Liver (tissue), 8 donors: ENCODE measurements at regions not wholly inside any gene's neighbourhood (a gene's known extent, or its start where the extent isn't known, plus 50 kb on each side); places are given as distances from the start of the nearest gene placed in this dataset.
A peak's percentile ranks its signal among the peaks of the same experiment; 100 is the strongest.
"Not testable (repeated sequence)": the region's sequence is repeated elsewhere in the genome, so short reads cannot be mapped to it uniquely, and the experiment has no call there.

Experiments used
- DNase-seq: peaks from one replicate; pipeline ENCODE4 v3.0.0-alpha.2; 2017; ENCODE audit warnings: low spot score
- H3K27ac ChIP-seq, 2 donors: one replicate each; pipeline ENCODE4 v1.7.0; 2013; ENCODE audit warnings: inconsistent platforms in 2 of 2, low read length in 2 of 2, control low read depth in 1 of 2, low read depth in 1 of 2, mild to moderate bottlenecking in 1 of 2
- H3K27me3 ChIP-seq, 4 donors: one replicate each; pipeline versions ENCODE4 v1.6.1 to v1.7.0; 2013; ENCODE audit warnings: low read length in 3 of 4, inconsistent platforms in 1 of 4, mild to moderate bottlenecking in 1 of 4, moderate library complexity in 1 of 4; ENCODE audit not compliant: control insufficient read depth in 4 of 4, insufficient read depth in 4 of 4
- H3K36me3 ChIP-seq, 4 donors: one replicate each; pipeline versions ENCODE4 v1.6.1 to v1.7.0; 2013; ENCODE audit warnings: low read length in 3 of 4, mild to moderate bottlenecking in 3 of 4, low read depth in 1 of 4, moderate library complexity in 1 of 4; ENCODE audit not compliant: control insufficient read depth in 4 of 4, insufficient read depth in 3 of 4
- H3K4me1 ChIP-seq, 4 donors: one replicate each; pipeline versions ENCODE4 v1.6.1 to v1.7.0; 2013; ENCODE audit warnings: low read length in 3 of 4, mild to moderate bottlenecking in 3 of 4, moderate library complexity in 1 of 4; ENCODE audit not compliant: control insufficient read depth in 4 of 4, insufficient read depth in 4 of 4
- H3K4me3 ChIP-seq, 3 donors: one replicate each; pipeline versions ENCODE4 v1.6.1 to v1.7.0; 2013; ENCODE audit warnings: low read length in 3 of 3, control low read depth in 1 of 3, low read depth in 1 of 3, mild to moderate bottlenecking in 1 of 3
- H3K9ac ChIP-seq, 2 donors: one replicate each; pipeline ENCODE4 v1.7.0; 2013; ENCODE audit warnings: low read length in 2 of 2, mild to moderate bottlenecking in 2 of 2, moderate library complexity in 2 of 2, control low read depth in 1 of 2, low read depth in 1 of 2
- H3K9me3 ChIP-seq, 4 donors: one replicate each; pipeline versions ENCODE4 v1.6.1 to v1.7.0; 2013; ENCODE audit warnings: low read length in 3 of 4; ENCODE audit not compliant: control insufficient read depth in 4 of 4
- CTCF ChIP-seq: fragments of 150-350 bp; IDR thresholded peaks from 2 replicates; pipeline ENCODE4 v1.5.1; 2017; ENCODE audit warnings: improper control_type of control experiment, low read depth, low read length; ENCODE audit not compliant: missing input control
- EGR1 ChIP-seq, 2 donors: IDR thresholded peaks; 2 replicates each; pipeline ENCODE4 v1.6.1; 2016 to 2018; ENCODE audit warnings: antibody characterized with exemption in 2 of 2, low read depth in 2 of 2
- HNF4A ChIP-seq, 2 donors: conservative IDR thresholded peaks; 2 replicates each; pipeline ENCODE4 v1.6.1; 2016; ENCODE audit warnings: antibody characterized with exemption in 2 of 2, mild to moderate bottlenecking in 2 of 2
- HNF4G ChIP-seq: IDR thresholded peaks from 2 replicates; pipeline ENCODE4 v1.6.1; 2016; ENCODE audit warnings: antibody characterized with exemption
- MAX ChIP-seq: IDR thresholded peaks from 2 replicates; pipeline ENCODE4 v1.6.1; 2016; ENCODE audit warnings: antibody characterized with exemption
- REST ChIP-seq: IDR thresholded peaks from 2 replicates; pipeline ENCODE4 v1.6.1; 2016; ENCODE audit warnings: antibody characterized with exemption, mild to moderate bottlenecking
- RXRA ChIP-seq, 2 donors: IDR thresholded peaks; 2 replicates each; pipeline ENCODE4 v1.6.1; 2017 to 2018; ENCODE audit warnings: antibody characterized with exemption in 2 of 2, mild to moderate bottlenecking in 1 of 2
- SP1 ChIP-seq: IDR thresholded peaks from 2 replicates; pipeline ENCODE4 v1.6.1; 2018; ENCODE audit warnings: antibody characterized with exemption, mild to moderate bottlenecking
- TAF1 ChIP-seq: conservative IDR thresholded peaks from 2 replicates; pipeline ENCODE4 v1.6.1; 2016; ENCODE audit warnings: antibody characterized with exemption, mild to moderate bottlenecking
- ZBTB33 ChIP-seq: IDR thresholded peaks from 2 replicates; pipeline ENCODE4 v1.6.1; 2016; ENCODE audit warnings: antibody characterized with exemption
- WGBS: extraction: QIAGEN DNeasy Blood & Tissue Kit; methylation state at CpG from one replicate; pipeline ENCODE4 v1.1.7; 2013; 5-methylcytosine and 5-hydroxymethylcytosine counted together
- donor health status: healthy.
- donor health status: healthy.
- donor health status: healthy.
- donor health status: healthy.
- donor health status: healthy.

- no peak for TF ChIP-seq CTCF
- TF ChIP-seq ZBTB33: no peak
- no peak for TF ChIP-seq HNF4A (conservative IDR thresholded peaks at IDR 0.05)
- no peak for TF ChIP-seq EGR1 (IDR thresholded peaks at IDR 0.05; ENCODE audit: low read depth in 2 of 2)
- TF ChIP-seq HNF4G: no peak
These were observed 436.2 kb upstream of the SLITRK5 start (continued) for GRCh38 chr13:87234981-87235380.

GRCh38 chr13:87235621-87236020, 435.6 kb upstream of the SLITRK5 start:
- Histone ChIP-seq H3K9ac (no peak overlapping the region), H3K27ac (no peak overlapping the region), H3K9me3 (no peaks in the 10 kb centered on the region), H3K36me3 (no peaks in the 10 kb centered on the region), H3K4me3 (no peak overlapping the region), H3K4me1 (no peaks in the 10 kb centered on the region), H3K27me3 (no peaks in the 10 kb centered on the region)
- no peak for DNase-seq
- no peak for TF ChIP-seq RXRA (IDR thresholded peaks at IDR 0.05)
- TF ChIP-seq REST: no peak
- TF ChIP-seq SP1: no peak
- TF ChIP-seq EGR1 (IDR thresholded peaks at IDR 0.05; ENCODE audit: low read depth in 2 of 2): no peak
- TF ChIP-seq MAX: no peak

GRCh38 chr13:87244256-87244890, 426.8 kb upstream of the SLITRK5 start:
- H3K9me3 ChIP-seq: no peaks in the 10 kb centered on the region
- H3K9ac ChIP-seq: no peak overlapping the region
- H3K4me3 ChIP-seq: no peak overlapping the region
- H3K27me3 ChIP-seq: peaks cover 0 to 6% (median 0%) of the 10 kb centered on the region in 4 donors
- no peaks in the 10 kb centered on the region for H3K36me3 ChIP-seq
- H3K27ac ChIP-seq: no peak overlapping the region
- TF ChIP-seq RXRA (IDR thresholded peaks at IDR 0.05) (no peak), TAF1 (no peak), HNF4G (no peak), ZBTB33 (no peak)
- 76% methylated on average over 3 of the region's 3 CpGs for WGBS
- peak; percentile 45 for DNase-seq
- H3K4me1 ChIP-seq: no peaks in the 10 kb centered on the region

- H3K4me3 ChIP-seq, H3K27me3 ChIP-seq, H3K9me3 ChIP-seq, H3K36me3 ChIP-seq, H3K27ac ChIP-seq, H3K4me1 ChIP-seq, H3K9ac ChIP-seq, DNase-seq: not testable (repeated sequence)
- 85% methylated on average over 8 of the region's 8 CpGs for WGBS
These were observed 421.3 kb upstream of the SLITRK5 start for GRCh38 chr13:87249847-87250246.
